ENCODE measurements at regions not wholly inside any gene's neighbourhood (a gene's known extent, or its start where the extent isn't known, plus 50 kb on each side); places are given as distances from the start of the nearest gene placed in this dataset.

- TF ChIP-seq CTCF (IDR thresholded peaks at IDR 0.05; ENCODE audit: low read depth, low read length) (no peak), POLR2A (IDR thresholded peaks at IDR 0.05; ENCODE audit: extremely low read depth, insufficient read length) (no peak), MAX (IDR thresholded peaks at IDR 0.05; ENCODE audit: low read depth, low read length) (no peak)
Measured at GRCh38 chr12:115619061-115619460, 658.4 kb downstream of the MED13L start.
